ENCODE measurements at regions not wholly inside any gene's neighbourhood (a gene's known extent, or its start where the extent isn't known, plus 50 kb on each side); places are given as distances from the start of the nearest gene placed in this dataset.

DNA sequence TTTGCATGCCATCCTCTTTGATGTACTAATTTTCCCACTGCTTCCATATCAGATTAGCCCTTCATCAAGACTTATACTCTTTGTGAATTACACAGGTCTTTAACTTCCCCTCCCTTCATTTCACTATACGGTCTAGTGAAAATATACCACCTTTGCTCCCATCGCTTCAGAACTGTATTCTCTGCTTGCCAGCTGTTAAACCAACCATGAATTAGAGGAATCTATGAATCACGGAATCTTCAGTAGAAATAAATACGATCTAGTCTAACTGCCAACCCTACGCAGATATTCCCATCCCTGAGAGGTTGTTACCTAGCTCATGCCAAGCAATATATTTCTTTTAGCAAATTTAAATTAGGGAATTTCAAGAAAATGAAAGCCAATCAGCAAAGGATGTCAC lies 177.8 kb upstream of the MPPED2 start:
- TF ChIP-seq EP300 (IDR thresholded peaks at IDR 0.05; ENCODE audit: borderline replicate concordance in 1 of 2, low read depth in 1 of 2, low read length in 1 of 2) (no peak), SIN3A (IDR thresholded peaks at IDR 0.05; ENCODE audit: borderline replicate concordance, low read depth, low read length) (no peak), RAD21 (IDR thresholded peaks at IDR 0.05; ENCODE audit: low read length) (no peak), CHD2 (IDR thresholded peaks at IDR 0.05; ENCODE audit: low read length, partially characterized antibody) (no peak), SMC3 (IDR thresholded peaks at IDR 0.05; ENCODE audit: low read depth, low read length) (no peak), EZH2phosphoT487 (IDR thresholded peaks at IDR 0.05; ENCODE audit: borderline replicate concordance, low read depth) (no peak), TAF1 (IDR thresholded peaks at IDR 0.05; ENCODE audit: borderline replicate concordance, low read depth, low read length) (no peak)
- TF ChIP-seq, protein P1, sequence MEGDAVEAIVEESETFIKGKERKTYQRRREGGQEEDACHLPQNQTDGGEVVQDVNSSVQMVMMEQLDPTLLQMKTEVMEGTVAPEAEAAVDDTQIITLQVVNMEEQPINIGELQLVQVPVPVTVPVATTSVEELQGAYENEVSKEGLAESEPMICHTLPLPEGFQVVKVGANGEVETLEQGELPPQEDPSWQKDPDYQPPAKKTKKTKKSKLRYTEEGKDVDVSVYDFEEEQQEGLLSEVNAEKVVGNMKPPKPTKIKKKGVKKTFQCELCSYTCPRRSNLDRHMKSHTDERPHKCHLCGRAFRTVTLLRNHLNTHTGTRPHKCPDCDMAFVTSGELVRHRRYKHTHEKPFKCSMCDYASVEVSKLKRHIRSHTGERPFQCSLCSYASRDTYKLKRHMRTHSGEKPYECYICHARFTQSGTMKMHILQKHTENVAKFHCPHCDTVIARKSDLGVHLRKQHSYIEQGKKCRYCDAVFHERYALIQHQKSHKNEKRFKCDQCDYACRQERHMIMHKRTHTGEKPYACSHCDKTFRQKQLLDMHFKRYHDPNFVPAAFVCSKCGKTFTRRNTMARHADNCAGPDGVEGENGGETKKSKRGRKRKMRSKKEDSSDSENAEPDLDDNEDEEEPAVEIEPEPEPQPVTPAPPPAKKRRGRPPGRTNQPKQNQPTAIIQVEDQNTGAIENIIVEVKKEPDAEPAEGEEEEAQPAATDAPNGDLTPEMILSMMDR (IDR thresholded peaks at IDR 0.05) = no peak
- TF ChIP-seq, protein P2, sequence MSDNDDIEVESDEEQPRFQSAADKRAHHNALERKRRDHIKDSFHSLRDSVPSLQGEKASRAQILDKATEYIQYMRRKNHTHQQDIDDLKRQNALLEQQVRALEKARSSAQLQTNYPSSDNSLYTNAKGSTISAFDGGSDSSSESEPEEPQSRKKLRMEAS (IDR thresholded peaks at IDR 0.05; ENCODE audit: low read depth) = no peak
- TF ChIP-seq, protein P3, sequence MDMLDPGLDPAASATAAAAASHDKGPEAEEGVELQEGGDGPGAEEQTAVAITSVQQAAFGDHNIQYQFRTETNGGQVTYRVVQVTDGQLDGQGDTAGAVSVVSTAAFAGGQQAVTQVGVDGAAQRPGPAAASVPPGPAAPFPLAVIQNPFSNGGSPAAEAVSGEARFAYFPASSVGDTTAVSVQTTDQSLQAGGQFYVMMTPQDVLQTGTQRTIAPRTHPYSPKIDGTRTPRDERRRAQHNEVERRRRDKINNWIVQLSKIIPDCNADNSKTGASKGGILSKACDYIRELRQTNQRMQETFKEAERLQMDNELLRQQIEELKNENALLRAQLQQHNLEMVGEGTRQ (IDR thresholded peaks at IDR 0.05; ENCODE audit: borderline replicate concordance, low read depth, low read length) = no peak

Measured in SK-N-SH (cell line).